CD4-positive, alpha-beta memory T cell (primary cell): ENCODE measurements at regions not wholly inside any gene's neighbourhood (a gene's known extent, or its start where the extent isn't known, plus 50 kb on each side); places are given as distances from the start of the nearest gene placed in this dataset.

Experiments
- CTCF ChIA-PET: fragments of 350-600 bp; sonication (Branson Sonifier 250); formaldehyde crosslinking; loops from one replicate; lab custom pipeline; 2021; ENCODE audit warnings: inconsistent platforms; ENCODE audit not compliant: partially characterized antibody; lab: Charles Lee
- POLR2A ChIA-PET: fragments of 350-600 bp; sonication (Branson Sonifier 250); formaldehyde crosslinking; loops from one replicate; lab custom pipeline; 2021; ENCODE audit not compliant: partially characterized antibody; lab: Charles Lee
- DNase-seq, 5 donors: peaks; one replicate each; pipeline versions ENCODE4 v3.0.0 to v3.0.0-alpha.2; 2020 to 2022; ENCODE audit warnings: mixed read lengths in 1 of 5
- H3K27ac ChIP-seq: one replicate; pipeline ENCODE4 v1.7.0; 2013; ENCODE audit warnings: low read depth, low read length
- H3K27me3 ChIP-seq: 2 replicates; pipeline ENCODE4 v1.7.0; 2013; ENCODE audit warnings: mild to moderate bottlenecking, low read length, moderate library complexity; ENCODE audit not compliant: insufficient read depth
- H3K36me3 ChIP-seq: 2 replicates; pipeline ENCODE4 v1.7.0; 2013; ENCODE audit warnings: mild to moderate bottlenecking, low read length, moderate library complexity; ENCODE audit not compliant: insufficient read depth
- H3K4me1 ChIP-seq: 2 replicates; pipeline ENCODE4 v1.7.0; 2013; ENCODE audit warnings: mild to moderate bottlenecking, low read length, moderate library complexity; ENCODE audit not compliant: insufficient read depth
- H3K4me3 ChIP-seq, 2 donors: one replicate each; pipeline ENCODE4 v1.7.0; 2013; ENCODE audit warnings: low read length in 2 of 2, mild to moderate bottlenecking in 1 of 2
- H3K9me3 ChIP-seq, 2 donors: one replicate each; pipeline ENCODE4 v1.7.0; 2013; ENCODE audit warnings: low read length in 2 of 2, control low read depth in 1 of 2; ENCODE audit not compliant: control insufficient read depth in 1 of 2
- H3K27ac Mint-ChIP-seq, 7 donors: one replicate each; pipeline ENCODE4 v1.8.0; 2020 to 2021; ENCODE audit warnings: mixed read lengths in 7 of 7, mild to moderate bottlenecking in 6 of 7, inconsistent platforms in 3 of 7, moderate library complexity in 3 of 7
- H3K27me3 Mint-ChIP-seq, 2 donors: one replicate each; pipeline ENCODE4 v1.8.0; 2020 to 2021; ENCODE audit warnings: mixed read lengths in 2 of 2
- H3K36me3 Mint-ChIP-seq, 2 donors: one replicate each; pipeline ENCODE4 v1.8.0; 2020 to 2021; ENCODE audit warnings: mixed read lengths in 2 of 2, inconsistent platforms in 1 of 2, mild to moderate bottlenecking in 1 of 2
- H3K4me1 Mint-ChIP-seq, 4 donors: one replicate each; pipeline ENCODE4 v1.8.0; 2020 to 2021; ENCODE audit warnings: mixed read lengths in 4 of 4, mild to moderate bottlenecking in 1 of 4
- H3K4me3 Mint-ChIP-seq, 8 donors: one replicate each; pipeline ENCODE4 v1.8.0; 2020 to 2021; ENCODE audit warnings: mixed read lengths in 8 of 8, mild to moderate bottlenecking in 7 of 8, moderate library complexity in 6 of 8, inconsistent platforms in 3 of 8
- H3K9me3 Mint-ChIP-seq, 8 donors: one replicate each; pipeline ENCODE4 v1.8.0; 2020 to 2021; ENCODE audit warnings: mixed read lengths in 8 of 8, mild to moderate bottlenecking in 5 of 8, inconsistent platforms in 3 of 8, moderate library complexity in 1 of 8
- intact Hi-C: fragments of 100-400 bp; cut with micrococcal nuclease; formaldehyde crosslinking; loops from one replicate; pipeline ENCODE4 v1.15.1; 2023

DNA sequence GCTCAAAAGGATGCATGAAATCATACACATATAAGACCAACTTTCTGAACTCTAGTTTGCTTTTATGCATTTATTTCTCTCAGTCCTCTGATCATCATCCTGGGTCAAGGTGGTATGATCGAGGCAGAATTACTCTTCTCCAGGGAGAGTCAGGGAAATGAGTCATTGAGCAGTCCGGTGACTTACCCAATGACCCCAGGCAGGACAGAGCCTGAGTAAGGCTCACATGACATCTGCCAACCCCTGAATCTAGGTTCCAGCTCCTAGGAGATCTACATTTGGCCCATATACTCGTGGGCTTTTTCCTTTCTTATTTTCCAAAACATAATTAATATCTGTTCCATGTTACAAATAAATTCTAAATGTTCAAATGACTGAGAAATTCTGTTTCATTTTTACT is 502.3 kb downstream of the FOXO1 start:
- no peaks in the 10 kb centered on the region for H3K36me3 Mint-ChIP-seq
- H3K4me1 ChIP-seq, result no peaks in the 10 kb centered on the region
- no peak for DNase-seq
- no peaks in the 10 kb centered on the region for H3K27me3 ChIP-seq
- H3K4me1 Mint-ChIP-seq, result peaks cover 4 to 22% (median 13%) of the 10 kb centered on the region in 4 donors
- H3K9me3 Mint-ChIP-seq, result no peaks in the 10 kb centered on the region
- intact Hi-C loops, result no loop called here
- H3K27me3 Mint-ChIP-seq, result no peaks in the 10 kb centered on the region
- ChIA-PET POLR2A (interaction anchor here (0.8 kb wide), 1 partner anchor 21 kb away, joined by 3 read pairs; no protein-coding TSS in a partner anchor), CTCF (interaction anchor here (1.2 to 1.9 kb wide), 2 partner anchors 10 to 21 kb away, joined by 3 to 6 read pairs; no protein-coding TSS in a partner anchor)
- H3K27ac ChIP-seq, result no peak overlapping the region
- no peak overlapping the region for H3K4me3 Mint-ChIP-seq
- no peak overlapping the region for H3K27ac Mint-ChIP-seq
- no peak overlapping the region for H3K4me3 ChIP-seq
- no peaks in the 10 kb centered on the region for H3K9me3 ChIP-seq
- no peaks in the 10 kb centered on the region for H3K36me3 ChIP-seq

DNA sequence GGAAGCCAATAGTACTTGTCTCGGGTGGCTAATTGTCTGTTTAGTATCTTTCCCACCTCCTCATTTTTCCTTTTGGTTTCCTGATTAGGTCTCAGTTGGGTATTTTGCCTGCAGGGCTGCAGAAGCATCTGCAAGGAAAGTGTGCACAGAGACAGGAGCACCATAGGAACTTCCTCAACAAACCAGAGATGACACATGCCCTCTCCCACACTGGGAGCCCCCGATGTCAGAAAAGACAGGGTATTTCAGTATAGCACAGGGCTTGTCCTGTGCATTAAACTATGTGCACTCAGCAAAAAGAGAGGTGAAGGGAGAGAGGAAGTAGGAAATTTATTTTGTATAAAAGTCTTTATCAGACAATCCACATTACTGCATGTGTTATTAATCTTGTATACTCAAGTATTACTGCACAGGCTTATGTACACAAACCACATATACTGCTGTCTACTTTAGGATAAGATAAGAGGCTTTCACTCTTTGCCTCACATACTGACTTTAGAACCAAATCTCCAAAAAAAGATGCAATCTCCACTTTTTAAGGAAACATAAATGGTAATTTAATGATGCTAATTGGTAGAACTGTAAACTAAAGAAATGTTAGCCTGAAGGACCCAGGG is 501.0 kb downstream of the FOXO1 start:
- H3K27ac ChIP-seq, result no peak overlapping the region
- no peaks in the 10 kb centered on the region for H3K36me3 Mint-ChIP-seq
- H3K27me3 ChIP-seq, result no peaks in the 10 kb centered on the region
- H3K36me3 ChIP-seq, result no peaks in the 10 kb centered on the region
- DNase-seq, result no peak
- no peaks in the 10 kb centered on the region for H3K27me3 Mint-ChIP-seq
- peaks cover 8 to 22% (median 15%) of the 10 kb centered on the region in 4 donors for H3K4me1 Mint-ChIP-seq
- POLR2A ChIA-PET, result interaction anchor here (1.5 kb wide), 1 partner anchor 10 kb away, joined by 4 read pairs; no protein-coding TSS in a partner anchor
- H3K4me1 ChIP-seq, result no peaks in the 10 kb centered on the region
- no peak overlapping the region for H3K4me3 Mint-ChIP-seq
- no peak overlapping the region for H3K4me3 ChIP-seq
- no peaks in the 10 kb centered on the region for H3K9me3 Mint-ChIP-seq
- CTCF ChIA-PET, result interaction anchor here (1.4 kb wide), 1 partner anchor 96 kb away, joined by 4 read pairs; no protein-coding TSS in a partner anchor
- intact Hi-C loops, result no loop called here
- H3K9me3 ChIP-seq, result no peaks in the 10 kb centered on the region
- peak overlapping the region in 1 of 7 donors; percentile 24 for H3K27ac Mint-ChIP-seq

DNA sequence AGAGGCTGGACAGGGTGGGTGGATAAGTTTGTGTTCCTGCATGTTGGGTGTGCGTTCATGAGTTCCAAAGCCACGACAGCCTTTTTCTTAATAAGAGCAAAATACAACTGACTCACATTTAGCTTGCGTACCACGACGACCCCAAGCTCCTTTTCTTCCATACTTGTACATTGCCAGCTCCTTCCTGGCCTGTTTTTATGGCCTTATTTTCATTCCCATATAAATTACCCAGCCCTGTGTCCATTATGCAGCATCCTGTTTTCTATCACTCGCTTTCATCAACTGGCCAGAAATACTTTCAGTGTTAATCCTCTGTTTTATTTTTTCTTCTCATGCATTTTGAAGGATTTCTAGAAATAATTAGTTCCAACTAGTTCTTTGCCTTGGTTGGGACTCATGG is 499.1 kb downstream of the FOXO1 start:
- Histone ChIP-seq H3K27me3 (no peaks in the 10 kb centered on the region), H3K27ac (no peak overlapping the region), H3K4me1 (no peaks in the 10 kb centered on the region), H3K36me3 (no peaks in the 10 kb centered on the region), H3K9me3 (no peaks in the 10 kb centered on the region), H3K4me3 (no peak overlapping the region)
- DNase-seq, result no peak
- CTCF ChIA-PET, result interaction anchor here (1.6 kb wide), 1 partner anchor 15 kb away, joined by 3 read pairs; no protein-coding TSS in a partner anchor
- peaks cover 8 to 22% (median 17%) of the 10 kb centered on the region in 4 donors for H3K4me1 Mint-ChIP-seq
- intact Hi-C loops, result no loop called here
- POLR2A ChIA-PET, result interaction anchor here (1.0 to 2.3 kb wide), 2 partner anchors 20 to 498 kb away, joined by 3 to 8 read pairs; no protein-coding TSS in a partner anchor
- H3K4me3 Mint-ChIP-seq, result no peak overlapping the region
- H3K27me3 Mint-ChIP-seq, result no peaks in the 10 kb centered on the region
- H3K27ac Mint-ChIP-seq, result no peak overlapping the region
- H3K36me3 Mint-ChIP-seq, result no peaks in the 10 kb centered on the region
- no peaks in the 10 kb centered on the region for H3K9me3 Mint-ChIP-seq

DNA sequence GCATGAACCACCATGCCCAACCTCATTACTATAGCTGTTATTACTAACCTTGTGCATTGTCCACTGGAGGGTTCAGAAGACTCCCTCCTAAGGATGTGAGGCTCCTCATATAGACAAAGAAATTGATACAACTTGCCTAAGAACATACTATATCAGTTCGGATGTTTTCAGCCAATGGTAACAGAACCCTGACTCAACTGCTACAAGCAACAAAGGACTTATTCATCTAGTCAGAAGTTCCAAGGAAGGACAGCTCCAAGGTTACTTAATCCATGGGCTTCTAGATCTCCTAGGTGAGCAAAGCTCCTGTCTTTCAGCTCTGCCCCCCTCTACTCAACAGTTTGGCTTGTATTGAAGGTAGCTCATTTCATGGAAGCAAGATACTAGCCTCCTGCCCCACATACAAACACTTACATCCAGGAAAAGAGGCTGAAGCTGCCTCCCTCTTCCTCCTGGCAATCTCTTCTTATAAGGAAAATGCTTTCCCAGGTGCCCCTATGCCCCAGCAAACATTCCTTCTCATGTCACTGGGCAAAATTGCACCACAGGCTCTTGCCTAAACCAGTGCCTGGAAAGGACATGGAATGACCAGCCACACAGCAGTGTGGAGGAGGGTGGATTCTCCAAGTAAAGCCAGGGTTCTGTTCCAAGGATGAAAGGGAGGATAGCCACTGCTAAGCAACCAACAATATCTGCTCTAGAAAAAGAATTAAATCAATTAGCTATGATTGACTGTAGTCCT is 497.8 kb downstream of the FOXO1 start:
- H3K27me3 ChIP-seq, result no peaks in the 10 kb centered on the region
- POLR2A ChIA-PET, result interaction anchor here (2.3 kb wide), 1 partner anchor 19 kb away, joined by 8 read pairs; no protein-coding TSS in a partner anchor
- H3K9me3 ChIP-seq, result no peaks in the 10 kb centered on the region
- Mint-ChIP-seq H3K9me3 (no peaks in the 10 kb centered on the region), H3K36me3 (no peaks in the 10 kb centered on the region), H3K4me3 (no peak overlapping the region), H3K4me1 (peaks cover 8 to 22% (median 17%) of the 10 kb centered on the region in 4 donors), H3K27me3 (no peaks in the 10 kb centered on the region), H3K27ac (no peak overlapping the region)
- intact Hi-C loops, result no loop called here
- H3K36me3 ChIP-seq, result no peaks in the 10 kb centered on the region
- CTCF ChIA-PET, result interaction anchor here (0.5 to 1.2 kb wide), 3 partner anchors 11 to 1270 kb away, joined by 3 to 4 read pairs (median 4); no protein-coding TSS in a partner anchor
- no peak overlapping the region for H3K4me3 ChIP-seq
- H3K4me1 ChIP-seq, result no peaks in the 10 kb centered on the region
- H3K27ac ChIP-seq, result no peak overlapping the region
- no peak for DNase-seq

DNA sequence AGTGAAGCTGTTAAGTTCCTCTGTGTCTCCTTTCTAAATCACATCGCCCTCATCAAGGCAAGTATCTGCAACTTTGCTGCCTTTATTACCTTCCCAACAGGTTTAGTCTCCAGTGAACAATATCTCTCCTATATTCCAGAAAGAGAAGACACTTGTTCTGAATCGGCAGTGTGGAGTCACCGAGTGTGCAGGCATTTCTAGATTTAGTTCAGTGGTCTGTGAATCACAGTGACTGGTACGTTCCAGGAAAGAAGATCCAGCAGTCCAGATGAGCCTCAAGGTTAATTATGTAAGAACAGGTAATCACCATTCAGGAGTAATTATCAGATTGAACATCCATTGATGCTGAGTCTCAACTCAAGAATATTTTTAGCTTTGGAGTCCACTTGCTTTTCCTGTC is 497.0 kb downstream of the FOXO1 start:
- ChIA-PET POLR2A (no interaction called here), CTCF (interaction anchor here (0.5 to 1.0 kb wide), 2 partner anchors 10 to 1269 kb away, joined by 4 read pairs; no protein-coding TSS in a partner anchor)
- Mint-ChIP-seq H3K27me3 (no peaks in the 10 kb centered on the region), H3K4me1 (peaks cover 8 to 22% (median 17%) of the 10 kb centered on the region in 4 donors), H3K4me3 (no peak overlapping the region), H3K36me3 (no peaks in the 10 kb centered on the region), H3K27ac (no peak overlapping the region), H3K9me3 (no peaks in the 10 kb centered on the region)
- no peak overlapping the region for H3K4me3 ChIP-seq
- H3K9me3 ChIP-seq, result no peaks in the 10 kb centered on the region
- intact Hi-C loops, result no loop called here
- H3K4me1 ChIP-seq, result no peaks in the 10 kb centered on the region
- H3K27ac ChIP-seq, result no peak overlapping the region
- no peak for DNase-seq
- H3K36me3 ChIP-seq, result no peaks in the 10 kb centered on the region
- H3K27me3 ChIP-seq, result no peaks in the 10 kb centered on the region

DNA sequence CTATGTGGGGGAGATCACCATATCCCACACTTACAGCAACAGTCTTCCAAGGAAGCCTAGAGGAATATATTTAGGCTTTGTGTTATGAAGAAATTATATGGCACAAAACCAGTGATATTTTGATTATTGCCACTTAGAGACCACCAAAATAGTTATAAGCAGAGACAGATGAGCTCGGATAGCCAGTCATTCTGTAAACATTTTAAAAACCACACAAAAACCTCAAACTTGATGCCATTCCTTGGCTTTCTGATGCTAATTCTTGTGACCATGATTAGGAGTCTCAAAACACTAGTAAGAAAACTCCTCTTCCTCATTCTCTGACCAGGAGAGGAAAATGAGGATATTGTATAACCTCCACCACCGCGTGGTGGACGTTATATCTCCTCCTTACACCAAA is 496.4 kb downstream of the FOXO1 start:
- H3K9me3 ChIP-seq, result no peaks in the 10 kb centered on the region
- ChIA-PET CTCF (no interaction called here), POLR2A (no interaction called here)
- H3K27ac ChIP-seq, result no peak overlapping the region
- no peaks in the 10 kb centered on the region for H3K36me3 ChIP-seq
- H3K4me1 ChIP-seq, result no peaks in the 10 kb centered on the region
- intact Hi-C loops, result no loop called here
- no peaks in the 10 kb centered on the region for H3K27me3 ChIP-seq
- no peak overlapping the region for H3K4me3 Mint-ChIP-seq
- no peaks in the 10 kb centered on the region for H3K9me3 Mint-ChIP-seq
- H3K27me3 Mint-ChIP-seq, result no peaks in the 10 kb centered on the region
- no peak overlapping the region for H3K27ac Mint-ChIP-seq
- DNase-seq, result no peak
- H3K4me1 Mint-ChIP-seq, result peaks cover 8 to 22% (median 17%) of the 10 kb centered on the region in 4 donors
- H3K36me3 Mint-ChIP-seq, result no peaks in the 10 kb centered on the region
- no peak overlapping the region for H3K4me3 ChIP-seq

DNA sequence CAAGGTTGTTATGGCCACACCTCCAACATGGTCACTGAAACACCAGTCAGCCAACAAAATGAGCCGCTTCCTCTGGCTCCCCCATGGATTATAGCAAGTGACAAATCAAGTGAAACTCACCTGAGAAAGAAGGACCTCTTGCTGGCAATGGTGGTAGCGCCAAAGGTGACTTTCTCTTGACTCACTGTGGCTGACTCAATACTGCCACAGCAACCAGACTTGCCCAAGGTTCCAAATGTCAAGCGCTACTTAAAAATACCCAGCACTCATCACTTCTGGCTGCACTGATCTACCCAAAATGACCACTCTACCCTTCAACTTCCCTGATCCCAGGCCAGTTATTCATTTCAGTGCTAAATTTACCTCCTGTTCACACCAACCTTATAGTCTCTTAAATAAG is 495.5 kb downstream of the FOXO1 start:
- no peaks in the 10 kb centered on the region for H3K4me1 ChIP-seq
- no peaks in the 10 kb centered on the region for H3K9me3 Mint-ChIP-seq
- peaks cover 10 to 15% (median 15%) of the 10 kb centered on the region in 4 donors for H3K4me1 Mint-ChIP-seq
- no peak overlapping the region for H3K4me3 Mint-ChIP-seq
- no peak for DNase-seq
- no peak overlapping the region for H3K27ac ChIP-seq
- no peak overlapping the region for H3K27ac Mint-ChIP-seq
- CTCF ChIA-PET, result interaction anchor here (0.7 kb wide), 2 partner anchors 489 to 1355 kb away, joined by 3 read pairs; no protein-coding TSS in a partner anchor
- H3K27me3 ChIP-seq, result no peaks in the 10 kb centered on the region
- intact Hi-C loops, result no loop called here
- H3K4me3 ChIP-seq, result no peak overlapping the region
- H3K36me3 Mint-ChIP-seq, result no peaks in the 10 kb centered on the region
- H3K36me3 ChIP-seq, result no peaks in the 10 kb centered on the region
- H3K9me3 ChIP-seq, result no peaks in the 10 kb centered on the region
- H3K27me3 Mint-ChIP-seq, result no peaks in the 10 kb centered on the region
- POLR2A ChIA-PET, result interaction anchor here (0.6 to 0.9 kb wide), 2 partner anchors 36 to 155 kb away, joined by 3 to 6 read pairs; no protein-coding TSS in a partner anchor
